Keratinocyte (primary cell): ENCODE measurements at regions not wholly inside any gene's neighbourhood (a gene's known extent, or its start where the extent isn't known, plus 50 kb on each side); places are given as distances from the start of the nearest gene placed in this dataset.

Experiments used
- DNase-seq: peaks from one replicate; pipeline ENCODE4 v3.0.0-alpha.2; 2011; ENCODE audit warnings: low read depth, missing footprints, low spot score
- FAIRE-seq: peaks from 2 replicates; lab custom pipeline; 2011; peaks lifted over from hg19 to GRCh38; lab: Jason Lieb, UNC
- H2AFZ ChIP-seq: 2 replicates; pipeline ENCODE4 v1.6.0; 2012; ENCODE audit warnings: low read length, control low read depth, inconsistent platforms; ENCODE audit not compliant: control insufficient read depth
- H3K27ac ChIP-seq: 2 replicates; pipeline ENCODE4 v1.5.1; 2011; ENCODE audit warnings: low read length; ENCODE audit not compliant: control insufficient read depth, insufficient read depth
- H3K27me3 ChIP-seq: 3 replicates; pipeline ENCODE4 v1.6.0; 2011; ENCODE audit warnings: low read length; ENCODE audit not compliant: control insufficient read depth, insufficient read depth; ENCODE audit errors: extremely low read depth
- H3K36me3 ChIP-seq, 2 experiments: 2 replicates in 1 of 2; 3 replicates in 1 of 2; pipeline ENCODE4 v1.5.1; 2011; ENCODE audit warnings: low read length in 2 of 2, mild to moderate bottlenecking in 1 of 2; ENCODE audit not compliant: control insufficient read depth in 2 of 2, insufficient read depth in 2 of 2; ENCODE audit errors: extremely low read depth in 1 of 2
- H3K4me1 ChIP-seq: 3 replicates; pipeline ENCODE4 v1.5.1; 2011; ENCODE audit warnings: low read length; ENCODE audit not compliant: control insufficient read depth, insufficient read depth; ENCODE audit errors: extremely low read depth
- H3K4me2 ChIP-seq: 3 replicates; pipeline ENCODE4 v1.6.0; 2011; ENCODE audit warnings: low read depth, low read length; ENCODE audit not compliant: control insufficient read depth, insufficient read depth; ENCODE audit errors: extremely low read depth
- H3K4me3 ChIP-seq, 3 experiments: fragments of 200-600 bp in 1 of 3; sonication (generic) in 1 of 3; 2 replicates in 2 of 3; 3 replicates in 1 of 3; pipeline ENCODE4 v1.5.1; 2011 to 2016; ENCODE audit warnings: low read length in 3 of 3, mild to moderate bottlenecking in 3 of 3, control low read depth in 2 of 3, inconsistent platforms in 1 of 3, low read depth in 1 of 3, mixed read lengths in 1 of 3, mixed run types in 1 of 3, moderate library complexity in 1 of 3; ENCODE audit not compliant: control insufficient read depth in 2 of 3, insufficient read depth in 2 of 3; ENCODE audit errors: extremely low read depth in 1 of 3
- H3K79me2 ChIP-seq: 2 replicates; pipeline ENCODE4 v1.6.0; 2012; ENCODE audit warnings: low read length; ENCODE audit not compliant: control insufficient read depth, insufficient read depth
- H3K9ac ChIP-seq: 3 replicates; pipeline ENCODE4 v1.6.0; 2011; ENCODE audit warnings: low read length; ENCODE audit not compliant: control insufficient read depth, insufficient read depth; ENCODE audit errors: extremely low read depth
- H3K9me1 ChIP-seq: 3 replicates; pipeline ENCODE4 v1.6.0; 2011; ENCODE audit warnings: low read length; ENCODE audit not compliant: control insufficient read depth, insufficient read depth; ENCODE audit errors: extremely low read depth
- H3K9me3 ChIP-seq: 2 replicates; pipeline ENCODE4 v1.5.1; 2012; ENCODE audit warnings: low read depth, low read length; ENCODE audit not compliant: control insufficient read depth
- H4K20me1 ChIP-seq: 3 replicates; pipeline ENCODE4 v1.6.0; 2011; ENCODE audit warnings: low read length; ENCODE audit not compliant: control insufficient read depth, insufficient read depth; ENCODE audit errors: extremely low read depth
- CTCF ChIP-seq, 3 experiments: IDR thresholded peaks in 1 of 3; conservative IDR thresholded peaks in 1 of 3; optimal IDR thresholded peaks in 1 of 3; 2 replicates in 2 of 3; 3 replicates in 1 of 3; pipeline versions ENCODE3 to v1.5.1; 2011; ENCODE audit warnings: low read length in 3 of 3, mild to moderate bottlenecking in 3 of 3, moderate library complexity in 2 of 3, control low read depth in 1 of 3, inconsistent platforms in 1 of 3; ENCODE audit not compliant: insufficient read depth in 2 of 3; ENCODE audit errors: extremely low read depth in 1 of 3
- EZH2 ChIP-seq: IDR thresholded peaks from one replicate; pipeline ENCODE4 v1.6.1; 2012; ENCODE audit warnings: inconsistent platforms, mild to moderate bottlenecking, low read length, moderate library complexity
- dilution Hi-C: fragments of 300-500 bp; cut with MboI; formaldehyde crosslinking; loops from one replicate; pipeline ENCODE4 v1.7.0; 2020; ENCODE audit warnings: low sequenced_read_pairs; ENCODE audit not compliant: extremely low pct_ligation_motif_present

- Histone ChIP-seq H2AFZ (no peak overlapping the region), H3K79me2 (no peaks in the 10 kb centered on the region), H3K9ac (no peak overlapping the region), H3K9me3 (no peaks in the 10 kb centered on the region), H3K4me2 (no peak overlapping the region), H3K27ac (no peak overlapping the region), H3K9me1 (no peaks in the 10 kb centered on the region), H3K4me1 (no peaks in the 10 kb centered on the region), H3K4me3 (no peak overlapping the region), H3K36me3 (no peaks in the 10 kb centered on the region), H4K20me1 (no peaks in the 10 kb centered on the region), H3K27me3 (no peaks in the 10 kb centered on the region)
- no peak for TF ChIP-seq EZH2
- no peak for TF ChIP-seq CTCF (optimal IDR thresholded peaks at IDR 0.05 in 1 of 3, IDR thresholded peaks at IDR 0.05 in 1 of 3, conservative IDR thresholded peaks at IDR 0.05 in 1 of 3; ENCODE audit: extremely low read depth in 1 of 3, insufficient read depth in 2 of 3, low read length in 3 of 3)
- FAIRE-seq (no peak), DNase-seq (no peak)
- dilution Hi-C loops: no loop called here
These were observed 616.4 kb upstream of the NDST4 start for GRCh38 chr4:115729739-115730266.

DNA sequence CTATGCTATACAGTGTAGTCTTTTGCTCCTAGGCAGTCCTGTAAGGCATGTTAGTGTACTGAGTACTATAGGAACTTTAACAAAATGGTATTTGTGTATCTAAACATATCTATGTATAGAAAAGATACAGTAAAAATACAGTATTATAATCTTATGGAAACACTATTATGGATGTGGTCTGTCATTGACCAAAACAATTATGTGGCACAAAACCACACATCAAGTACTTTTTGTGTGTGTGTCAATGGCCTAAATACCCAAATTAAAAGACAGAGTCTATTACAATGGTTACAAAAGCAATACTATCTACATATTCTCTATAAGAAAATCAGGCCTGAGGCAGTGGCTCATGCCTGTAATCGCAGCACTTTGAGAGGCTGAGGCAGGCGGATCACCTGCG lies 610.2 kb upstream of the NDST4 start:
- H4K20me1 ChIP-seq: no peaks in the 10 kb centered on the region
- no peak overlapping the region for H3K27ac ChIP-seq
- no peaks in the 10 kb centered on the region for H3K36me3 ChIP-seq
- no peaks in the 10 kb centered on the region for H3K9me3 ChIP-seq
- FAIRE-seq (no peak), DNase-seq (no peak)
- H3K4me3 ChIP-seq: no peak overlapping the region
- H3K9ac ChIP-seq: no peak overlapping the region
- H2AFZ ChIP-seq: no peak overlapping the region
- TF ChIP-seq CTCF (optimal IDR thresholded peaks at IDR 0.05 in 1 of 3, IDR thresholded peaks at IDR 0.05 in 1 of 3, conservative IDR thresholded peaks at IDR 0.05 in 1 of 3; ENCODE audit: extremely low read depth in 1 of 3, insufficient read depth in 2 of 3, low read length in 3 of 3): no peak
- TF ChIP-seq EZH2: no peak
- dilution Hi-C loops: no loop called here
- H3K4me1 ChIP-seq: peaks cover 7% of the 10 kb centered on the region
- no peak overlapping the region for H3K4me2 ChIP-seq
- H3K9me1 ChIP-seq: no peaks in the 10 kb centered on the region
- H3K79me2 ChIP-seq: no peaks in the 10 kb centered on the region
- no peaks in the 10 kb centered on the region for H3K27me3 ChIP-seq
